ENCODE measurements at regions not wholly inside any gene's neighbourhood (a gene's known extent, or its start where the extent isn't known, plus 50 kb on each side); places are given as distances from the start of the nearest gene placed in this dataset.

- DNase-seq (ENCODE audit: low spot score), result no peak
Measured at GRCh38 chr16:11446566-11447119, 101.4 kb downstream of the RMI2 start.

DNA sequence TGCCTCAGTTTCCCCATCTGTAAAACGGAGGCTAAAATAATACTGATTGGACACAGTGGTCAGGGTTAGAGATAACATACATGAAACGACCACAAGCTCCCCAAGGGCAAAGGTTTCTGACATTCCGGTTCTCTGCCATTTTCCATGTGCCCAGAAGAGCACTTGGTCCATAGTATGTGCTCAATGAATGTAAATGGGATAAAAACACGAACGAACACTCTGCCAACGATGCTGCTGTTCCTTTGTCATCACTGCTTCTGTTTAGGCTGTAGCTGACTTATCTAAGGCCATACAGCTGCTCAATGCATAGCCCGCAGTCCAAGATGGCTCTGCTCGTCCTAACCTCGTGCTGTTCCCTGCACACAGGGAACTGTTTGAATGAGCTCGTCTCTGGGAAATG lies 102.0 kb downstream of the RMI2 start:
- no peak for DNase-seq (ENCODE audit: low spot score)

GRCh38 chr16:11447836-11448235 lies 102.6 kb downstream of the RMI2 start:
- no peak for DNase-seq (ENCODE audit: low spot score)

- DNase-seq (ENCODE audit: low spot score), result no peak
Measured at GRCh38 chr16:11448796-11449416, 103.6 kb downstream of the RMI2 start.

- no peak for DNase-seq (ENCODE audit: low spot score)
Measured at GRCh38 chr16:11449716-11450115, 104.5 kb downstream of the RMI2 start.

DNA sequence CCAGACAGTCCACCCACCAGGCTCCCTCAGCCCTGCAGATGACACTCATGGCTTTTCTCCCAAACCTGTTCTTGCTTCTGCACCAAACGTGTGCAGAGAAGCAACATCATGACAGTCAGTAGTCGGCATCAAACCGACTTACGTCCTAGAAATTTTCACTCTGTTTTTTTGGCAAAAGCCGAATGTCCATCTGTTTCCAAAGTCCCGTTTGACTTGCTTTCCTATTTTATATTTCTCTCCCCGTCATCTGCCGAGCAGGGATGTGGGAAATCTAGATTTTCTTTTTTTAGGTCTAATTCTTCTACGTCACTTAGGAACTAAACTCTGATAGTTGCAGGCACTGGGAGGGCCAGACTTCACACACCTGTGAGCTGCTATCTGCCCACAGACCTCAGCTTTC lies 104.9 kb downstream of the RMI2 start:
- DNase-seq (ENCODE audit: low spot score), result no peak

DNA sequence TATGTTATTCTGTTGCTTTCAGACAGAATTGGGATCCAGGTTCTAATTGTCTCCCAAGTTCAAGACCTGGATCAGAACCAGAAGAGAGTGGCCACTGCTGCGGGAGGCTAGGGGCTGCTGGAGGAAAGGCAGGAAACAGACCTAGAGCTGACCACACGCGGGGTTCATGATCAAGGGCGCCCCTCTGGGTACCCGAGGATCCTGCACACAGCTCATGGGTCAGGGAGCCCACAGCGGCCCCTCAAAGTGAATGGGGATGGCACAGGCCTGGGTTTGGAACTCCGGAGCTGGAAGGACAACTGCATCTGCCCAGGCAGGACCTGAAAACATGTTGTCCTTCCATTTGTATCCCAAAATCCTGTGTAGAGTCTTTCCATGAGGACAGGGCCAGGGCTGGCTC lies 107.0 kb downstream of the RMI2 start:
- no peak for DNase-seq (ENCODE audit: low spot score)

DNA sequence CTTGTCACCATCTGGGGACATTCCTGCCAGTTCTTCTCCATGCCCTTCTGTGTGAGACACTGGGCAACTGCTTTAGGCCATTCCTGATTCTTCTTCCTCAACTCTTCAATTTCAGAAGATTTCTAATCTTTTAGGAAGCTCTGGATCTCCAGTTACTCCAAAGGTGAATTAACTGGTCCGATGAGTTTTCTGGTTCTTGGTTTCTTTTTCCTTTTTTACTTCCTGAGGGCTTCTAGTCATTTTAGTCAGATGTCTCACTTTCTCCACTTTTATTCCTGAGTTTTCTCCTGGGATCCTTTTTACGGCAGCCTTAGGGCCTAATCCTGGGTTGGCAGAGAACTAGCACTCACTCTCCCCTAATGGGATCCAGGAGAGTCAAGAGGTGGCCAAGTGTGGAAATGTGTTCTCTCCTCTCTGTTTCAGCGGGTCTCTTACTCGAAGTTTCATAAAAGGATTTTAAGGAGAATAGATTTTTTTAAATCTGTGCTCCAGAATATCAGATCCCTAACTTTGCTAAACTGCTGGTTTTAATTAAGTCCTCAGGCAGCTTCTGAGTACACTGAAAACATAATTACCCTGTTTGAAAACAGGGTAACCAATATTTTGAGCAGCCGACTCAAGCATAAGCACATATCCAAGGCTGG lies 107.6 kb downstream of the RMI2 start:
- DNase-seq (ENCODE audit: low spot score), result no peak

DNA sequence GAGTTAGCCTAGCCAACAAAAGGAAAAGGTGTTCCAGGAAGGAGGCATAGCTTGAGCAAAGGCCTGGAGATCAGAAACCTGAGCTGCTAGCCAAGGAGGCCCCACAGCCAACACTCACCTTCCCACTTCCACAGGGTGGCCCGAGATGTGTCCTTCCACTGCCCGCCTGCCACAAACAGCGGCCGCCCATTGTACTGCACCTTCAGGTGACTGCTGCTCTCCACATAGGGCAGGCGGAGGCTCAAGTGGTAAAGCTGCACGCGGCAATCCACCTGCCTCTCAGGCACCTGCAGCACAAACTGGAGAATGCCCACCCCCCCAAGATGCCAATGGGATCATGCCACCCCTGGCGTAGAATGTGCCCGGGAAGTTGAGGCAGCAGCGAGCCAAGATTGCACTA lies 111.5 kb downstream of the RMI2 start:
- no peak for DNase-seq (ENCODE audit: low spot score)

DNA sequence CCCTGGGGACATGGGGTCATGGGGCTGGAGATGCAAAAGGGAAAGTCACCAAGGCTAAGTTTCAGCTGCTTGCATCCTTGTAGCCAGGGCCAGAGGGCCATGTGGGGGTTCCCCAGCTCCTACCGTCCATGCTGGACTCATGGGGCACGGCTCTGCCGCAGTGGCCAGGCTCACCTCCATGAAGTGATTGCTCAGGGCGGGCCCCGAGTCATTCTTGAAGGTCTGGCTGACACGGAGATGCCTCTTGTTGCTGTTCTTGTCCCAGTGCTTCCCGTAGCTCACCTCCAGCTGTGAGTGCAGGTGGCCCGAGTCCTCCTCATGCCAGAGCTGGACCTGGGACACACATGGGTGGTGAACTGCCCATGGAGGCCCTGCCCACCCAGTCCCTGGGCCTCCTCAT lies 114.5 kb downstream of the RMI2 start:
- DNase-seq (ENCODE audit: low spot score), result no peak

- DNase-seq (ENCODE audit: low spot score), result no peak
Measured at GRCh38 chr16:11460820-11461594, 115.7 kb downstream of the RMI2 start.

- no peak for DNase-seq (ENCODE audit: low spot score)
Measured at GRCh38 chr16:11461595-11461990, 116.3 kb downstream of the RMI2 start.

DNA sequence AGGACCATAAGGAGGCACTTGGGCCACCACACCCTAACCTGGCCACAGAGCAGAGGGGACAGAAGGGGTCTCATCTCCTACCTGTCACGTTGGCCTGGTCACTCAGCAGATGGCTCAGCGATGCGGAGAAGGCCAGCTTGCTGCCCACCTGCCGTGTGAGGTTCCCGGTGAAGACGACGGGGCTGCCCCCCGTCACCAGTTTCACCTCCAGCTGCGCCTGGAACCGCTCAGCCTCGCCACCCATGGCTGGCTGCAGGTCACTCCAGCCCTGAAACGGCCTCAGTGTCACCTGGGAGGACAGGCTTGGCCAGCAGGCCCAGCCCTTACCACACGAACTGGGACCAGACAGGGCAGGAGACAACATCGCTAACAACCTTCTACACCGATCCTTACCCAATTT lies 116.8 kb downstream of the RMI2 start:
- DNase-seq (ENCODE audit: low spot score), result no peak

DNA sequence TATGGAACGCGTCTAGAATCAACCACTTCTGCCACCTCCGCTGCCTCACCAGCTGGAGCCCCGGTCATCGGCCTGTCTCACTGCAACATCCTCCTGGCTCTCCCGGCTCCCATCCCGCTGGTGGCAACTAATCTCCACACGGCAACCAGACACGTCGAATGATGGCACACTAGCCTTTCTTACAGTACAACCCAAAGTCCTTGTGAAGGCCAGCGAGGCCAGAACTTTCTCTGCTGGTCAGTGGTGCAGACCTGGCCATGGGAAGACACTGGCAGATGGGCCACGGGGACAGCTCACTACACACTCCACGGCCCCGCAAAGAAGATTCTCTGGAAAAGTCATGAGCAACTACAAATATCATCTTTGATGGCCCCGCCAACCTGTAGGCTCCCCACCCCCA lies 117.6 kb downstream of the RMI2 start:
- no peak for DNase-seq (ENCODE audit: low spot score)

GRCh38 chr16:11464241-11464640 lies 119.0 kb downstream of the RMI2 start:
- DNase-seq (ENCODE audit: low spot score), result no peak

DNA sequence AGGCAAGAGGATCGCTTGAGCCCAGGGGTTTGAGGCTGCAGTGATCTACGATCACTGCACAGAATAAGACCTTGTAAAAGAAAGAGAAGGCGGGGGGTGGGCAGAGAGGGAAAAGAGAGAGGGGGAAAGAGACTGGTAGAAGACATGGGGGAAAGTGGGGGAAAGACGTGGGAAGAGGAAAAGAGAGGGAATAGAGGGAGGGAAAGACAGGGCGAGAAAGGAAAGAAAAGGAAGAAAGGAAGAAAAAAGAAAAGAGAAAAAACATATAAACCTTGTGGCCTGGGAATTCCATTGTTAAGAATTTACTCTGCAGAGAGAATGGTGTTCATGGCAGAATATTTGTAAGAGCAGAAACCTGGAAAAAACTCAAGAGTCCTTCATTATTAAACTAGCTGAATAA lies 120.4 kb downstream of the RMI2 start:
- DNase-seq (ENCODE audit: low spot score), result no peak

- no peak for DNase-seq (ENCODE audit: low spot score)
Measured at GRCh38 chr16:11470676-11471415, 115.9 kb downstream of the LITAF start.

DNA sequence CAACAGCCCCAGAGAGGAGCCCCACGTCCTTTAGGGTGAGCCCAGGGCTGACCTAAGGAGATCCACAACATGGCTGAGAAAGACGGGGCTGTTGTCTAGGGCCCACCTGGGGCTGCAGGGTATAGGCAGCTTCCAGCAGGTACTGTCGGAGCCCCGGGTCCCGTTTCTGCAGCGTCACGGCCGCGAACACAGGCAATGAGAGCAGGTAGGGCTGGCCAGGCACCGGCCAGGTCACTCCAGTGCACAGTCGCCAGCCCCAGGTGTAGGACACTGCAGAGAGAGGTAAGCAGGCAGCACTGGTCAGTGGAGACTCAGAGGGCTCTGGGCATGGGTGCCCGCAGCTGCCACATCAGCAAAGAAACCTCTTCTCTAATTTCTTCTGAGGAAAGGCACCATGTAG lies 115.2 kb downstream of the LITAF start:
- DNase-seq (ENCODE audit: low spot score), result no peak

- no peak for DNase-seq (ENCODE audit: low spot score)
Measured at GRCh38 chr16:11472410-11472809, 114.3 kb downstream of the LITAF start.

DNA sequence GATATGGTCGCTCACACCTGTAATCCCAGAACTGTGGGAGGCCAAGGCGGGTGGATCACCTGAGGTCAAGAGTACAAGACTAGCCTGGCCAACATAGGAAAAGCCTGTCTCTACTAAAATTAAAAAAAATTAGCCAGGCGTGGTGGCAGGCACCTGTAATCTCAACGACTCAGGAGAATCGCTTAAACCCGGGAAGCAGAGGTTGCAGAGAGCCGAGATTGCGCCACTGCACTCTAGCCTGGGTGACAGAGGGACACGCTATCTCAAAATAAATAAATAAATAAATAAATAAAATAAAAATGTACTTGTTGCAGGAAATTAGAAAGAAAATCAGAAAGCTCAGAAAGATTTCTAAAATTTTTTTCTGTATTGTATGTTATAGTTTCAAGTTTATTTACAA lies 113.9 kb downstream of the LITAF start:
- no peak for DNase-seq (ENCODE audit: low spot score)

DNA sequence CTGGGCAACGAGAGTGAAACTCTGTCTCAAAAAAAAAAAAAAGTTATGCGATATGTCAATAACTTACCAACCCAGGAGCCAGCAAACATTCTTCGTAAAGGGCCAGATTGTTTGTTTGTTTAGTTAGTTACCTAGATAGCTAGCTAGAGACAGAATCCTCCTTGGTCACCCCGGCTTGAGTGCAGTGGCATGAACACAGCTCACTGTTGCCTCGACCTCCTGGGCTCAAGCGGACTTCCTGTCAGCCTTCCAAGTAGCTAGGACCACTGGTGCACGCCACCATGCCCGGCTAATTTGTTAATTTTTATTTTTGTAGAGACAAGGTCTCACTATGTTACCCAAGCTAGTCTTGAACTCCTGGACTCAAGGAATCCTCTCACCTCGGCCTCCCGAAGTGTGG lies 113.0 kb downstream of the LITAF start:
- DNase-seq (ENCODE audit: low spot score), result no peak

GRCh38 chr16:11474617-11475291 lies 112.0 kb downstream of the LITAF start:
- DNase-seq (ENCODE audit: low spot score), result no peak

All from Ammon's horn (tissue), 1 donor.